Stimulated activated CD8-positive, alpha-beta memory T cell treated with anti-CD3 and anti-CD28 coated beads, Interleukin-4, amount 100 ng/mL, for 24 hours (primary cell): ENCODE measurements at regions not wholly inside any gene's neighbourhood (a gene's known extent, or its start where the extent isn't known, plus 50 kb on each side); places are given as distances from the start of the nearest gene placed in this dataset.

Source experiments
- DNase-seq: peaks from one replicate; pipeline ENCODE4 v3.0.0-alpha.2; 2020; ENCODE audit warnings: low read depth

DNA sequence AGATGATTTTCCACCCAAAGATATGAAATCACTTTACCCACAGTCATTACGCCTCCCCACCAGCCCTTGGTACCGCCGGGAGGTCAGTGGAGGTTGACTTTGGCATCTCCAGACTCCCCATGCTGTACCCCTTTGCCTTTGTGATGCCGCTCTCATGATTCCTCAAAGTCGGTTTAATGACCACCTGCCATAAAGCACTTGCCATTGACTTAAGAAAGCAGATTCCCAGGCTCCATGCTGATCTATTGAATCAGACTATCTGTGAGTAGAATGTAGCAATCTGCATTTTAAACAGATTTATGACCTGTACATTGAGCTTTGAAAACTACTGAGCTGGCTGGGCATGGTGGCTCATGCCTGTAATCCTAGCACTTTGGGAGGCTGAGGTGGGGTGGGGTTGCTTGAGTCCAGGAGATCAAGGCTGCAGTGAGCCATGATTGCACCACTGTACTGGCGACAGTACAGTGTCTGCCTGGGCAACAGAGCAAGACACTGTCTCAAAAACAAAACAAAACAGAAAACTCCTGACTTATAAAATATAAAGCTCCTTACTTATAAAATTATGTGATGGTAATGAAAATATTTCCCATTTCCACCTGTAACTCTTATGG is 235.2 kb downstream of the KLF5 start:
- no peak for DNase-seq

DNA sequence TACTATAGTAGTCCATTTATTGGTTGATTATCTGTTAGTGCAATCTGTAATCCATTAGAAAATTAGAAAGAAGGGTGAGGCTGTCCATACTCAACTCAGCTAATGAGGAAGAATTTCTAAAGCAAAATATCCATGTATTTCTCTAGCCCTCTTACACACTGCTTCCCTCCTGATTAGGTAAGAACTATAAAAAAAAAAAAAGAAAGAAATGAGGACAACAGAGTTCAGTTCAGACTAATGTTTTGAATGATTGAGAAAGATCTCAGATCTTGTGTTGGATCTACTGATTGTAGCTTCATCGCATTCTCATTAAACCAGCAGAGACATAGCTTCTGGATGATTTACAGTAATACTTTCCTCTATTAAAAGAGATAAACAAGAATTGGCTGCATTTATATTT is 233.3 kb downstream of the KLF5 start:
- DNase-seq: no peak

DNA sequence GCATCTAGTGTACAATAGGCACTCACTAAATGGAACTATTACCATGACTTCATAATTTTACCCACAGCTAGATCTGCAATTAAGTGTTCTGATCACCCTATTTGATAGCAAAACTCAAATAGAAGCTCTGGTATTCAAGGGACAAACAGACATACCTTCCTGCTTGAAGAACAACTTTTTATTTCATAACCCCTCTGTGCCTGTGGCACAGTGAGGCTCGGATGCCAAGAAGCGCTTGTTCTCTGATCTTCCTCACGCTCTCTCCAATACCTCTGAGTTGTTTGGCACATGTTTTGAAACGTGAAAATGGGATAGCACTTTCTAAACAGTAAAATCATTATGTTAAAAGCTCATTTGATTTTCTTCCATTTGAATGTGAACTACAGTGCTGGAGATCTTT is 232.0 kb downstream of the KLF5 start:
- DNase-seq: no peak

DNA sequence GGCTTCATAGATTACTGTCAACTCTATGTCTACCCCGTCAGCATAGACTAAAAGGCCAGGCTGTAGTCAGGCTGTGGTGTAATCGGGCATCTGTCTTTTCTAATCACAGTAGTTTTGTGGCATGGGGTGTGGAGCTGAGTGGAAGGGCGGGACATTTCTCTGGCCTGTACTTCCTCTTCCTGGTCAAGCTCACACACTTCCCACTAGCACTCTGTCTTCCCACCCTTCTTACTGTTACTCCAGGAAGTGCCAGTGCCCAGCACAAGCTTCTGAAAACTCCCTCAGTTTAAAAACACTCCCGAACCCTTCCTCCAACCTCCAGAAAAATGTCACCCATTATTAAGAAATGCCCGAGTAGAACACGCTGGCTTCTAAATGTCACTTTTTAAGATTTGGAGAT is 229.8 kb downstream of the KLF5 start:
- no peak for DNase-seq

DNA sequence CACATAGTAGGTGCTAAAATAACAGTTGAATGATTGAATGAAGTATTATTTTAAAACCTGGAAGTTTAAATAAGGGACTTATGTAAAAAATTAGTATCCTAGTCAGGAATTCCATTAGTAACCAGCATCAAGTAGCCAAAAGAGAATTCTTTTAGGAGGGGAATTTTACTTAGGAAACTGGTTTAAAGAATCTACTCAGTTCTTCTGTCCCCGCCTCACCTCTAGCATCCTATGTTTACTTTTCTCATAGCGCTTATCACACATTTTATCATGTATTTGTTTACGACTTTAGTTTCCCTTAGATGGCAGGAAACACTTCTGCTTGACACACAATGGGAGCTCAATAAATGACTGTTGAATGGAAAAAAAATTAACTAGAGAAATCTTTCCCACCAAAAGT is 229.0 kb downstream of the KLF5 start:
- no peak for DNase-seq

DNA sequence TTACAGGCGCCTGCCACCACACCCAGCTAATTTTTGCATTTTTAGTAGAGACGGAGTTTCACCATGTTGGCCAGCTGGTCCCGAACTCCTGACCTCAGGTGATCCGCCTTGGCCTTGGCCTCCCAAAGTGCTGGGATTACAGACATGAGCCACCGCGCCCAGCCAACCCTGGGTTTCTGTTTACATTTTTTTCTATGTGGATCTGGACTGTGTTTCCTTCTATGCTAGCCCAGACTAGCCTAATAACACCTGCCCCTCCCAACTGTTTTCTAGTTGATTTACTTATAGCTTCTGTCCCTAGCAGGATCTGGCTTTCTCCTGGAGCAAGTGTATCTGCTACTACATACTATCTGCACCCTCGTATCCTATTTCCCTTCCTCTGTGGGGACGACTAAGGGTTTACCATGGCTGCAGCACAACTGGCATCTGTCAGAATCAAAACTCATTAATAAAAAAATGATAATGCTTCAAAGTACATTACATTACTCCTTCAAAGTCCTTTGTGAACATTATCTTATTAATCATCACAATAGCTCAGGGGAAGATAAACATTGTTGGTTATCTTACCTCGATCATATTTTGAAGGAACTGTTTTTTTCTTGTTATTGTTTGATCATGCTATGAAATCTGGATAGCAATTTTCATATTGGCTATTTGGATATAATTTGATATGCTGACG is 228.3 kb downstream of the KLF5 start:
- DNase-seq: no peak

DNA sequence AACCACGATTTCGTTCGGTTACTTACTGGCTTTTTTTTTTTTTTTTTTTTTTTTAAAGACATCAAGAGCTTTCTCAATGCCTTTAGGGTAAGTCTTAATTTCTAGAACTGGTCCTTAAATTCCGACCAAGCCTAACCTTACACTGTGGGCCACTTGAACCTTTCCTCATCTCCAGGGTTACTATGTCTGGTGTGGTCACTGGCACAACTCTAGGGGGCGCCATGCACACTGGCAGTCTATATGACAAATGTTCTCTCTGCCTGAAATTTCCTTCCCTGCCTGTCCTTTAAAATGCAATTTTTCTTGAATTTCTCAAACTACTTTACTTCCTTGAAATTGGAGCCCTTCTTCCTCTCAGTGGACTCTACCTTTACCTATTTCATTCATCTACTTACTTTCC is 227.4 kb downstream of the KLF5 start:
- no peak for DNase-seq

DNA sequence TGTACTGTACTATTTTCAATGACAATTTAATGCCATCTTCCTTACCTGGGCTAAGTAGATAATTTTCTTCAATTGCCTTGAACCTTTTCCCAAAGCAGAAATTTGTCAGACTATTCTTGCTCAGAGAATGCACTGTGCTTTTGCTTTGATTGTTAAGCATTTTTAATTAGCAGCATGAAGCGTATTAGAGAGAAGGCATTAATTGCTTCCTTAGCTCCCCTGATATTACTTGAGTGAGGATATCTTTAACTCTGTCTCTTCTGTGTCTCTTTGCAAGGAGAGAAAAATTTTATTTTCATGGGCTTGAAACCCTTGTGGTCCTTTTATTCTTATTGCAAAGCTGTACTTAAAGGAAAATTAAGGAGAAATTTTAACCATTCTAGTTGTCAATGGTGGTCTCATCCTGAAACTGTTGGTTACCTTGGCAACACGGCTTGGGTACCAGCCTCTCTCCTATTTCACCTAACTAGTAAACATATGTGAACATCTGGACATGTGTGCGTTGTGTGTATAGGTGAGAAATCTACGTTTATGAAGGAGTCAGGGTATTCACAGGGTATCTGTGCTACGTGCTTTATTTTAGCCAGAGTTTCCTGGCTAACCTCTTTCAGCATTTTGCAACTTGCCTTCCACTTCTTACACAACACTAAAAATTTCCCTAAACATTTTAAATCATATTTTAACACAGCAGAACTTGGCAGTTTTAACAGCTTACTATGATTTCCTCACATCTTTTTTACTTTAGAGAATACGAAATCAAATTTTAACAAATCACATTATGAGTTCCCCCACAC is 225.5 kb downstream of the KLF5 start:
- no peak for DNase-seq

DNA sequence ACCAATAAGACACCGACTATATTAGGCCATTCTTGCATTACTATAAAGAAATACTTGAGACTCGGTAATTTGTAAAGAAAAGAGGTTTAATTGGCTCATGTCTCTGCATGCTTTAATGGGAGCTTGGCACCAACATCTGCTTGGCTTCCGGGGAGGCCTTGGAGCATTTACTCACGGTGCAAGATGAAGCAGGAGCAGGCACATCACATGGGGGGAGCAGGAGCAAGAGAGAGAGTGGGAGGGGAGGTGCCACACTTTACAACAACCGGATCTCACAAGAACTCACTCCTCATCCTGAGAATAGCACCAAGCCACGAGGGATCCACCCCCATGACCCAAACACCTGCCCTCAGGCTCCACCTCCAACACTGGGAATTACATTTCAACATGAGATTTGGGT is 224.8 kb downstream of the KLF5 start:
- no peak for DNase-seq

DNA sequence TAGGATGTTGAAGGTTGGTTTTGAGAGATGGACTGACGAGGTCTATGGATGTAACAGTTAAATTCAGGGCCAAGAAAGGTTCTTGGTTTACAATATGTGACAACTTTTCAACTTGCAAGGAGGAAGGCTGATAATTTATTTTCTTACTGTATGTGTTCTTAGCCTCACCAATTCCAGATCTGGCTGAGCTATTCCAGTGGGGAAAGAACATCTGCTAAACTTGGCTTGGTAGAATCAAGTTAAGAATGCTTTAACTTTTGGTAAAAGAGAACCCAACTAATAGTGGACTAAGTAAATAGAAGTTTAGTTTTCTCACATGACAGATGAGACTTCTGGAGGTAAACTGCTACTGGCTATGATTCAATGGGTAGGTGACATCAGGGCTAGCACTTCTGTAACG is 222.9 kb downstream of the KLF5 start:
- DNase-seq: no peak

DNA sequence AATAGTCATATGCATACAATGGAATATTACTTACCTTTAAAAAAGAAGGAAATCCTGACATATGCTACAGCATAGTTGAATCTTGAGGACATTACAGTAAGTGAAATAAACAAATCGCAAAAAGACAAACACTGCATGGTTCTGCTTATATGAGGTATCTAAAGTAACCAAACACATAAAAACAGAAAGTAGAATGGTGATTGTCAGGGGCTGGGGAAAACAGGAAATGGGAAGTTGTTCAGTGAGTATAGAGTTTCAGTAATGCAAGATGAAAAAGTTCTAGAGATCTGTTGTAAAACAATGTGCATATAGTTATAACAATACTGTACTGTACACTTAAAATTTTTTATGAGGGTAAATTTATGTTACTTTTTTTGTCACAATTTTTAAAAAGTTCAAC is 219.4 kb downstream of the KLF5 start:
- DNase-seq: no peak

DNA sequence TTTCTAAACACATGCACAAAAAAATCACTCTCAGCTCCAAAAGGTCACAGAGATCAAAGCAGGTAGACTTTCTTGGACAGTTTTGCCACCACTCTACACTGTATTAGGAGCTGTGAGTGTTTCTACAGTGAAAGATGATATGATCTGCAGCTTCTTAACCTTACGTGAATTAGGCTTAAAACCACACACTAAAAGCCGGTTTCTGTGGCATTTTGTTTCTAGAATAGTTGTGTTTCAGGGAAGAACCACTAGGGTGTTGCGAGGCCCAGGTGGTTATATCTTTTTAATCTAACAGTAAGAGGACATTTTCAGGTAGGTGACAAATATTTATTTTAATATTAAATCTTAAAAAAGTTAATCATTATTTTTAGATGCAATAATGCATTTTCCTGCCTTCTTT is 216.4 kb downstream of the KLF5 start:
- no peak for DNase-seq

DNA sequence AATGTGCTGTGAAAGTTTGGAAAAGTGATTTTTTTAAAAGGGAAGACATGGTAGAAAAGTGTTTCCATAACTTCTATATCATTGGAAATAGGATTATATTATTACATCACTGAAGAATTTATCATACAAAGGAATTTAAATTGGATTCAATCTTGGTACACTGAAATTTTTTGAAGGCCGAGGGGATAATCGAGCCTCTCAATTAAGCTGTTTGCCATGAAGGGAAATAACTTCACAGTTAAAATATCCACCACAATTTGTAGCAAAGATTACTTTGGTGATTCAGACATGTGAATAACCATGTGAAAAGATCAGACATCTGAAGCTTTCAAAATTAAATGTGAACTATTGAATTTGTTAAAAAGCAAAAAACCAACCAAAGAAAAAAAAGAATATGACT is 215.3 kb downstream of the KLF5 start:
- DNase-seq: no peak

DNA sequence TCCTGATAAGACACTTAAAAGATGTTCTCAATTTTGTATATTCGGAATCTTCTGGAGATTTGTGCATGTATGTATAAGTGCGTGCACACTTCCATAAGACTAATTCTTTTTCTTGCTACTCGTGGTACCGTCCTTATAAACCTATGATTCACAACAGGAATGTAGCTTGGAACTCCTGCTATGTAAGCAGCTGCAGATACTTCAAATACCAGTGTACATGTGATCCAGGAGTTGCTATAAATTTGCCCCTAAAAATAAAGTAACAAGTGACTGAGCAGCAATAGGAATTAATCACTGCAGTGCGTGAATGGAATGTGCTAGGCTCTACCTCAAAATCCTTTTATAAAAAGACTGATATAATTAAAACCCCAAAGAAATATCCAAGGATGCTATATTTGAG is 214.9 kb downstream of the KLF5 start:
- no peak for DNase-seq

DNA sequence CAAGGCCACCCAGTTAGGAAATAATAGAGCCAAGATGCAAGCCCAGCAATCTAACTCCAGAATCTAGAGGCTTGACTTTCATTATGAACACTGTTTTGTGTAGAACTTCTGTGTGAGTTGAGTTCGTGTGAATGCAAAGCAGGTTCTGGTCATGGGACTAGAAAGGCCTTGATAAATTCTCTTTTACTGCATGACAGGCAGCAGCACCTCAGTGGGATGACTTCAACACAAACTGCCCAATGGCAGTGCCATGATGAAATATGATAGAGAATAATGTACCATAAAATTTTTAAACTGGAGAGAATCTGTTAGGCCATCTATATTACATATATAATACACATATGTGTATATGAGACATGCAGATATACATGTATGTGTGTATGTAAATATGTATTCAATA is 214.5 kb downstream of the KLF5 start:
- no peak for DNase-seq

DNA sequence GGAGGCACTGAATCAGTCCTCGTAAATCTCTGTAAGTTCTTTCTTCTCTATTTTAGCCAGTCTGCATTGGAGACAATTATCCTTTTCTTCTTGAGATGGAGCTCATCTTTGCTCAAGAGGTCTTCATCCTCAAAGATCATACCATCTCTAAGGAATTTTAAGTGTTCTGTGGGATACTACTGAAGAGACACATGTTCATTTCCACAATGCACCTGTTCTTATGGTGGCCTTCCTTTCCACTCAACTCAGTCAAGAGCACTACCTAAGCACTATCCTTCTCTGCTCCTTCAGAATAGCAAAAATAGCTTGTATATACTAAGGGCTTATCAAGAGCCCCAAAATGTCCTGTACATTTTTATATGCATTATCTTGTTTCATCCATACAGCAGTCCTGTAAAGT is 214.0 kb downstream of the KLF5 start:
- no peak for DNase-seq

DNA sequence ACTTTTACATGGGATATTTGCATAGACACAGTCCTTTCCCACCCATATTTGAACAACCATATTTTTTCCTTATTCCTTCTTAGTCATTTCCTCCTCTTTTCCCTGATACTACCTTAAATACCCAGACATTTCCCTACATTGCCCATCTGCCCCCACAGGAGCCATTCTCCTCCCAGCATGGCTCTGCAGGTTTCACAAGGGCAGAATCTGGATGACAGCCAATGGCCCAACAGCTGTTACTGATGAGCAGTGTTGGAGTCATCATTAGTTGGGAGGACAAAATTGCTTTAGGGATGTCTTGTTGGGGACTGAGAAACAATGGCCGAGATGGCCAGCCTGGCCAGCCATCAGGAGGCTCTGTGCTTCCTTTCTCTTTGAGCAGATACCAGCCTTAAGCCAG is 209.5 kb downstream of the KLF5 start:
- DNase-seq: no peak

DNA sequence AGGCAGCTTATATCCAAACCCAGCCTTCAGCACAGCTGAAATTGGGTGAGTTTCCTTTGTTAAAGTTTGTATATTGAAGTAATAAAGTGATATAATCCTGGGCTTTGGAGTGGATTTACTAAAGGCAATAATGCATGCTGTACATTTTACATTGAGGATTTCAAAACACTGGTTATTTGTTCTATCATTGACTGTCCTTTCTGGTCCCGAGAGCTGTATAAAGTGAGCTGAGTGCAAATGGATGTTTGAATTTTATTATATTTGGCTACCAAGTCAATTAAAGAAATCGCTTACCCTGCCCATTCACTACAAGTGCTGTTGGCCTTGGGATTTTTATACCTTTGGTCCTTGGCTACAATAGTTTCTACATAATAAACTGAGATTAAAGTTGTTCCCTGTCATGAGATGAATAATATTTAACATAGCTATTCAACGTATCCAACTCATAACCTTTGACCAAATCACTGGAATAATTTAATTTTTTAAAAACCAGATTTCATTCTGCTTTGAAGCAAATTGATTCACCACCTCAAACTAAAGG is 207.9 kb downstream of the KLF5 start:
- no peak for DNase-seq

DNA sequence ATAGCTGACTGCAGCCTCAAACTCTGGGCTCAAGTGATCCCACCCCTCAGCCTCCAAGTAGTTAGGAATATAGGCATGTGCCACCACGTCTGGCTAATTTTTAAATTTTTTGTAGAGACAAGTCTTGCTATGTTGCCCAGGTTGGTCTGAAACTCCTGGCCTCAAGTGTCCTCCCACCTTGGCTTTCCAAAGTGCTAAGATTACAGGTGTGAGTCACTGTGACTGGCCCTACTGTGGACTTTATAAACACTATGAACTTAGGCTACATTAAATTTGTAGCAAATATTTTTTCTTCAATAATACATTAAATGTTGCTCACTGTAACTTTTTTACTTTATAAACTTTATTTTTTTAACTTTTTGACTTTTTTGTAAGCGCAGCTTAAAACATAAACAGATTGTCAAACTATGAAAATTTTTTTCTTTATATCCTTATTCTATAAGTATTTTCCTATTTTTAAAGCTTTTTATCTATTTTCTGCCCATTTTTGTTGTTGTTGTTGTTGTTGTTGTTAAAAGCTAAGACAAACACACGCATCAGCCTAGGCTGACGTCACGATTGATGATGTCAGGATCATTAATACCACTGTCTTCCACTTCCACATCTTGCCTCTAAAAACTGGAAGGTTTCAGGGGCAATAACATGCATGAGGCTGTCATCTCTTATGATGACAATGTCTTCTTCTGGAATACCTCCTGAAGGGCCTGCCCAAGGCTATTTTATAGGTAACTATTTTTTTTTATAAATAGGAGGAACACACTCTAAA is 204.2 kb downstream of the KLF5 start:
- DNase-seq: no peak

DNA sequence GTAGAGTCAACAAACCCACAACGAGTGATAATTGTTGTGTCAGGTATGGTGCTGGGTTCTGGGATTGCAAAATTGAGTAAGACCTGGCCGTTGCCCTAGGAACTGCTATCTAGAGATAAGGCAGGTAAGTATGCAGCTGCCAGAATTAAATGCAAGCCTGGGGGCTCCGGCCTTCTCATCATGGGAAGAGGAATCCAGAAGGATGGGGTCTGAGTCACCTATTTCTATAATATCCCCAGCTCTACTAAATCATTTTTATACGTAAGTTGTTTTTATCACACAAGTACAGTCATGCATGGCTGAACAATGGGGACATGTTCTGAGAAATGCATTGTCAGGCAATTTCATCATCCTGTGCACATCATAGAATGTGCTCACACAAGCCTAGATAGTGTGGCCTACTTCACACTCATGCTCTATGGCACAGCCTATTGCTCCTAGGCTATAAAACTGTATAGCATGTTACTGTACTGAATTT is 203.0 kb downstream of the KLF5 start:
- DNase-seq: no peak

DNA sequence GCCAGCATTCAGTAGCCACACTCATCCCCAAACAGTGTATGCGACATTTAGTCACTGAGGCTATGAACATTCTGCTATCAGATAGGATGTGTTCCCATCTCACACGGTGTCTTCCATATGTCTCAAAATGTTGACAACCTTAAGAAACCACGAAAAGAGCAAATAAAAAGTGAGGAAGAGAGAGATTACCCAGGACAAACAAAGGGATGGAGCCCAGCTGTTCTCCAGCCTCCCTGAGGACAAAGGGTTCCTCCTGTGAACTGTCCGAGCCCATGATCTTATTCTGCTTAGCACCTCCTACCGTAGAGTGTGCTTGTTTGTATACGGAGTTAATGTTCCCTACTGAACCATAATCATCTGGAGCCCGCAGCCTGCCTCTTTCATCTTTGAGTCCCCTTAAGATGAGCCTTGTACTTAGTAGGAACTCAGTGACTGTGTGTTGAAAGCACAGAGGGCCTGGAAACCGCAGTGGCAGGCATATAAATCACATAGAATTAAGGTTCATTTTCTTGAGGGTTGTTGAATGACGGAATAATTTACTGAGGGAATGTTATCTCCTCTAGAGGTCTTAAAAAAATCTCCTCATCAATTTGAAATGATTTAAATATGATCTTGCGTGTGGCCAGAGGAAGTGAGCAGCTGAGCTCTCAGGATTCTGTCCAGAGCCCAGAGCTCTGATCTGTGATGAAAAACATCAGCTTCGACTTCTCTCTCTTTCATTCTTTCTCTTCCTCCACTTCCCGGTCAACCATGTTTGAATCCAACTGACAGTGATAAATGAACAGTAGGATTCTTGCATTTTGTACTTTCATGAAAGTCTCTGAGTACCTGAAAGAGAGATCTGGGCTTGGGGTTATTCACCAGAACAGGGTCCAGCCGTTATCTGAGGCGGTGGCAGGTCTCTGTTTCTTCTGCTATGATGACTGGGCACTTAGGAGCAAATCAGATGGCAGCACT is 200.5 kb downstream of the KLF5 start:
- DNase-seq: no peak
